ENCODE measurements at regions not wholly inside any gene's neighbourhood (a gene's known extent, or its start where the extent isn't known, plus 50 kb on each side); places are given as distances from the start of the nearest gene placed in this dataset.

DNA sequence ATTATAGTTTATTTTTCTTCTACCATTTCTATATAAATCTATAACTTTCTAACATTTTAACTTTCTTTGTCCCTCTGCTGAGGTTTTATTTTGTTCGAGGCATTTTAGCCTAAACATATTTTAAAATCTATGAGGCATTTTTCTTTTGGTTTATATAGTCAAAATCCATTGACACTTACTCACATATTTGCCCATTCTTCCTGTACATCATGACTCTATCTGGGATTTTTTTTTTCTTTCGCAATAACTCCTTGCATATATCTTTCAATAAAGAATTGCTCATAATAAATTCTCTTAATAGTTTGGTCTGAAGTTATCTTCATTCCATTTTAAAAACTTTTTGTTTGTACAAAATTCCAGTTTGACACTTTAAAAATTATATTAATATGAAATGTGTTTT lies 632.3 kb downstream of the TLE4 start:
- Histone ChIP-seq H3K9me3 (replicated peaks; ENCODE audit: control insufficient read depth, insufficient read depth, low read length) (no peaks in the 10 kb centered on the region), H3K9ac (ENCODE audit: control insufficient read depth, insufficient read depth, low read length) (no peak overlapping the region), H3K4me3 (no peak overlapping the region), H3K79me2 (ENCODE audit: control insufficient read depth, insufficient read depth, low read length) (no peaks in the 10 kb centered on the region), H3K4me1 (ENCODE audit: control insufficient read depth, insufficient read depth, low read length) (no peaks in the 10 kb centered on the region), H3K36me3 (ENCODE audit: control insufficient read depth in 2 of 2, insufficient read depth in 2 of 2, low read length in 1 of 2) (no peaks in the 10 kb centered on the region), H3K27me3 (replicated peaks in 1 of 2; ENCODE audit: control insufficient read depth in 2 of 2, insufficient read depth in 2 of 2, low read length in 1 of 2) (no peaks in the 10 kb centered on the region), H3K27ac (ENCODE audit: control insufficient read depth, insufficient read depth) (no peak overlapping the region), H2AFZ (ENCODE audit: control insufficient read depth, low read depth, low read length) (no peak overlapping the region), H3K4me2 (ENCODE audit: control insufficient read depth, insufficient read depth) (no peak overlapping the region), H4K20me1 (ENCODE audit: control insufficient read depth, insufficient read depth) (no peaks in the 10 kb centered on the region)
- WGBS (ENCODE audit: insufficient coverage, insufficient replicate concordance, low lambda C conversion rate, missing lambda C conversion rate), result 38% methylated on average over 2 of the region's 2 CpGs
- in situ Hi-C loops (cut with MboI), result no loop called here
- no peak for TF ChIP-seq USF1 (IDR thresholded peaks at IDR 0.05; ENCODE audit: borderline replicate concordance, extremely low read length, insufficient read depth, low read depth, low read length)
- TF ChIP-seq IKZF2 (IDR thresholded peaks at IDR 0.05), result no peak
- TF ChIP-seq CHD1 (IDR thresholded peaks at IDR 0.05; ENCODE audit: low read depth, low read length), result no peak
- TF ChIP-seq HCFC1 (IDR thresholded peaks at IDR 0.05; ENCODE audit: low read length), result no peak
- no peak for TF ChIP-seq POLR2A (IDR thresholded peaks at IDR 0.05; ENCODE audit: low read depth, low read length)
- no peak for TF ChIP-seq ZNF384 (IDR thresholded peaks at IDR 0.05; ENCODE audit: borderline replicate concordance, low read depth, low read length)
- no peak for TF ChIP-seq MEF2B (IDR thresholded peaks at IDR 0.05; ENCODE audit: partially characterized antibody, poor library complexity, severe bottlenecking)
- TF ChIP-seq SREBF2 (IDR thresholded peaks at IDR 0.05; ENCODE audit: low read length), result no peak
- no peak for TF ChIP-seq IRF4 (IDR thresholded peaks at IDR 0.05; ENCODE audit: low read depth, low read length)
- TF ChIP-seq CHD4 (IDR thresholded peaks at IDR 0.05), result no peak
- TF ChIP-seq CUX1 (IDR thresholded peaks at IDR 0.05; ENCODE audit: insufficient replicate concordance, low read depth, low read length), result no peak
- TF ChIP-seq EZH2 (IDR thresholded peaks at IDR 0.05; ENCODE audit: borderline replicate concordance, control insufficient read depth, low read depth, low read length), result no peak
- no peak for TF ChIP-seq NFIC (IDR thresholded peaks at IDR 0.05; ENCODE audit: low read depth, low read length)
- no peak for TF ChIP-seq FOXK2 (IDR thresholded peaks at IDR 0.05)
- no peak for TF ChIP-seq STAT1 (conservative IDR thresholded peaks at IDR 0.05)
- no peak for TF ChIP-seq NFXL1 (IDR thresholded peaks at IDR 0.05; ENCODE audit: borderline replicate concordance)
- TF ChIP-seq RFX5 (IDR thresholded peaks at IDR 0.05; ENCODE audit: low read depth, low read length), result no peak
- no peak for TF ChIP-seq ZBTB11 (CRISPR knock-in tag; IDR thresholded peaks at IDR 0.05)
- TF ChIP-seq SMARCA5 (IDR thresholded peaks at IDR 0.05), result no peak
- POLR2A ChIA-PET, result no interaction called here
- SMC1A ChIA-PET (ENCODE audit: uncharacterized antibody, unreplicated experiment), result no interaction called here
- no TSS peak for BruUV-seq (replicated peaks)
- ATAC-seq (no peak), DNase-seq (ENCODE audit: low read depth, low spot score) (no peak), FAIRE-seq (no peak)
- RAD21 ChIA-PET (ENCODE audit: unreplicated experiment), result no interaction called here
- CTCF ChIA-PET, result no interaction called here
- intact Hi-C loops (cut with micrococcal nuclease; ENCODE audit: unreplicated experiment), result no loop called here

All from GM12878 (cell line).